ENCODE measurements at regions not wholly inside any gene's neighbourhood (a gene's known extent, or its start where the extent isn't known, plus 50 kb on each side); places are given as distances from the start of the nearest gene placed in this dataset.

- TF ChIP-seq, protein P1, sequence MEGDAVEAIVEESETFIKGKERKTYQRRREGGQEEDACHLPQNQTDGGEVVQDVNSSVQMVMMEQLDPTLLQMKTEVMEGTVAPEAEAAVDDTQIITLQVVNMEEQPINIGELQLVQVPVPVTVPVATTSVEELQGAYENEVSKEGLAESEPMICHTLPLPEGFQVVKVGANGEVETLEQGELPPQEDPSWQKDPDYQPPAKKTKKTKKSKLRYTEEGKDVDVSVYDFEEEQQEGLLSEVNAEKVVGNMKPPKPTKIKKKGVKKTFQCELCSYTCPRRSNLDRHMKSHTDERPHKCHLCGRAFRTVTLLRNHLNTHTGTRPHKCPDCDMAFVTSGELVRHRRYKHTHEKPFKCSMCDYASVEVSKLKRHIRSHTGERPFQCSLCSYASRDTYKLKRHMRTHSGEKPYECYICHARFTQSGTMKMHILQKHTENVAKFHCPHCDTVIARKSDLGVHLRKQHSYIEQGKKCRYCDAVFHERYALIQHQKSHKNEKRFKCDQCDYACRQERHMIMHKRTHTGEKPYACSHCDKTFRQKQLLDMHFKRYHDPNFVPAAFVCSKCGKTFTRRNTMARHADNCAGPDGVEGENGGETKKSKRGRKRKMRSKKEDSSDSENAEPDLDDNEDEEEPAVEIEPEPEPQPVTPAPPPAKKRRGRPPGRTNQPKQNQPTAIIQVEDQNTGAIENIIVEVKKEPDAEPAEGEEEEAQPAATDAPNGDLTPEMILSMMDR (IDR thresholded peaks at IDR 0.05), result no peak
- no peak for TF ChIP-seq EP300 (IDR thresholded peaks at IDR 0.05)
- TF ChIP-seq POLR2A (IDR thresholded peaks at IDR 0.05), result no peak
These were observed 87.3 kb upstream of the GNAQ start for GRCh38 chr9:78118742-78119473.

All from tibial nerve (tissue), 4 donors.